Prostate gland (tissue), 2 donors: ENCODE measurements at regions not wholly inside any gene's neighbourhood (a gene's known extent, or its start where the extent isn't known, plus 50 kb on each side); places are given as distances from the start of the nearest gene placed in this dataset.

Source experiments
- DNase-seq: peaks from one replicate; pipeline ENCODE4 v3.0.0-alpha.2; 2019; ENCODE audit warnings: low spot score
- H3K27ac ChIP-seq, 2 donors: fragments of 200-600 bp; sonication (generic); 2 replicates each; pipeline ENCODE4 v1.5.1; 2017 to 2019
- H3K27me3 ChIP-seq: fragments of 200-600 bp; sonication (generic); replicated peaks from 2 replicates; pipeline ENCODE4 v1.5.1; 2019; ENCODE audit not compliant: insufficient read depth
- H3K36me3 ChIP-seq, 2 donors: fragments of 200-600 bp; sonication (generic); 1 replicate in 1 of 2; 2 replicates in 1 of 2; pipeline versions ENCODE4 v1.5.1 to v1.8.1; 2017 to 2019
- H3K4me1 ChIP-seq: fragments of 200-600 bp; sonication (generic); replicated peaks from 2 replicates; pipeline ENCODE4 v1.5.1; 2019
- H3K4me3 ChIP-seq, 2 donors: fragments of 200-600 bp; sonication (generic); 2 replicates each; pipeline ENCODE4 v1.5.1; 2017 to 2019
- H3K9me3 ChIP-seq: fragments of 200-600 bp; sonication (generic); 2 replicates; pipeline ENCODE4 v1.5.1; 2017
- CTCF ChIP-seq, 4 experiments: fragments of 200-600 bp in 2 of 4; fragments of 450-650 bp in 2 of 4; sonication (generic) in 2 of 4; IDR thresholded peaks; 1 replicate in 3 of 4; 2 replicates in 1 of 4; pipeline ENCODE4 v1.5.1; 2016 to 2019; ENCODE audit warnings: antibody characterized with exemption in 4 of 4, mild to moderate bottlenecking in 2 of 4, moderate library complexity in 2 of 4
- POLR2A ChIP-seq: fragments of 450-650 bp; IDR thresholded peaks from one replicate; pipeline ENCODE4 v1.6.1; 2016; ENCODE audit warnings: antibody characterized with exemption, mild to moderate bottlenecking
- POLR2AphosphoS5 ChIP-seq: sonication (generic); formaldehyde crosslinking; IDR thresholded peaks from one replicate; pipeline ENCODE4 v1.6.1; 2017; ENCODE audit warnings: antibody characterized with exemption
- WGBS: methylation state at CpG from one replicate; pipeline ENCODE4 v1.1.5; 2018; 5-methylcytosine and 5-hydroxymethylcytosine counted together
- intact Hi-C: fragments of 100-400 bp; cut with DNase I; formaldehyde crosslinking; loops from one replicate; pipeline ENCODE4 v1.14.2; 2022

- Histone ChIP-seq H3K27ac (no peak overlapping the region), H3K4me1 (no peaks in the 10 kb centered on the region), H3K4me3 (no peak overlapping the region), H3K27me3 (no peaks in the 10 kb centered on the region), H3K36me3 (no peaks in the 10 kb centered on the region), H3K9me3 (no peaks in the 10 kb centered on the region)
- intact Hi-C loops: no loop called here
- WGBS: 92% methylated on average over 3 of the region's 3 CpGs
- DNase-seq: no peak
- TF ChIP-seq POLR2A: no peak
- no peak for TF ChIP-seq CTCF (IDR thresholded peaks at IDR 0.05)
- TF ChIP-seq POLR2AphosphoS5: no peak
Measured at GRCh38 chr10:4138146-4138721, 353.2 kb upstream of the KLF6 start.

- intact Hi-C loops: no loop called here
- Histone ChIP-seq H3K4me3 (no peak overlapping the region), H3K27ac (no peak overlapping the region), H3K9me3 (no peaks in the 10 kb centered on the region), H3K36me3 (no peaks in the 10 kb centered on the region), H3K27me3 (no peaks in the 10 kb centered on the region), H3K4me1 (no peaks in the 10 kb centered on the region)
- 95% methylated on average over 4 of the region's 4 CpGs for WGBS
- no peak for TF ChIP-seq POLR2A
- TF ChIP-seq POLR2AphosphoS5: no peak
- TF ChIP-seq CTCF (IDR thresholded peaks at IDR 0.05): no peak
- DNase-seq: no peak
Measured at GRCh38 chr10:4137299-4137698, 352.3 kb upstream of the KLF6 start.

- TF ChIP-seq CTCF (IDR thresholded peaks at IDR 0.05) (no peak), POLR2AphosphoS5 (no peak), POLR2A (no peak)
- no peaks in the 10 kb centered on the region for H3K27me3 ChIP-seq
- H3K4me1 ChIP-seq: no peaks in the 10 kb centered on the region
- WGBS: 68% methylated on average over 2 of the region's 2 CpGs
- H3K4me3 ChIP-seq: no peak overlapping the region
- no peaks in the 10 kb centered on the region for H3K36me3 ChIP-seq
- intact Hi-C loops: no loop called here
- no peaks in the 10 kb centered on the region for H3K9me3 ChIP-seq
- H3K27ac ChIP-seq: no peak overlapping the region
- DNase-seq: no peak
Measured at GRCh38 chr10:4136121-4136520, 351.1 kb upstream of the KLF6 start.

- Histone ChIP-seq H3K4me3 (no peak overlapping the region), H3K27me3 (no peaks in the 10 kb centered on the region), H3K27ac (no peak overlapping the region), H3K36me3 (no peaks in the 10 kb centered on the region), H3K4me1 (no peaks in the 10 kb centered on the region), H3K9me3 (no peaks in the 10 kb centered on the region)
- intact Hi-C loops: no loop called here
- WGBS: 100% methylated on average over 1 of the region's 1 CpG
- no peak for DNase-seq
- no peak for TF ChIP-seq POLR2AphosphoS5
- no peak for TF ChIP-seq POLR2A
Measured at GRCh38 chr10:4132216-4132556, 347.2 kb upstream of the KLF6 start.

- Histone ChIP-seq H3K9me3 (no peaks in the 10 kb centered on the region), H3K36me3 (no peaks in the 10 kb centered on the region), H3K27me3 (no peaks in the 10 kb centered on the region), H3K4me3 (no peak overlapping the region), H3K4me1 (no peaks in the 10 kb centered on the region), H3K27ac (no peak overlapping the region)
- WGBS: 58% methylated on average over 5 of the region's 5 CpGs
- DNase-seq: no peak
- intact Hi-C loops: no loop called here
- TF ChIP-seq POLR2A: no peak
- TF ChIP-seq POLR2AphosphoS5: peak; percentile 46
Measured at GRCh38 chr10:4131407-4132215, 346.6 kb upstream of the KLF6 start.

GRCh38 chr10:4130685-4131084 lies 345.7 kb upstream of the KLF6 start:
- Histone ChIP-seq H3K4me1 (no peaks in the 10 kb centered on the region), H3K36me3 (no peaks in the 10 kb centered on the region), H3K27me3 (no peaks in the 10 kb centered on the region), H3K9me3 (no peaks in the 10 kb centered on the region), H3K4me3 (no peak overlapping the region), H3K27ac (no peak overlapping the region)
- no peak for TF ChIP-seq CTCF (IDR thresholded peaks at IDR 0.05)
- TF ChIP-seq POLR2A: no peak
- no peak for TF ChIP-seq POLR2AphosphoS5
- intact Hi-C loops: no loop called here
- no peak for DNase-seq
- 86% methylated on average over 4 of the region's 4 CpGs for WGBS
